Endothelial cell of umbilical vein (primary cell): ENCODE measurements at regions not wholly inside any gene's neighbourhood (a gene's known extent, or its start where the extent isn't known, plus 50 kb on each side); places are given as distances from the start of the nearest gene placed in this dataset.

Experiments used
- BruUV-seq: library from RNA; stranded (reverse); fragments of 400-500 nt; replicated peaks from 2 replicates; lab custom pipeline; 2021; lab: Mats Ljungman, UMichigan
- CTCF ChIA-PET: fragments of 300-600, 350-600 bp; sonication (Branson Sonifier 250); formaldehyde crosslinking; loops from one replicate; lab custom pipeline; 2021; ENCODE audit warnings: antibody characterized with exemption, inconsistent platforms; lab: Charles Lee
- POLR2A ChIA-PET: fragments of 300-600, 350-600 bp; sonication (Branson Sonifier 250); formaldehyde crosslinking; loops from one replicate; lab custom pipeline; 2021; ENCODE audit warnings: antibody characterized with exemption, inconsistent platforms; lab: Charles Lee
- DNase-seq: peaks from one replicate; pipeline ENCODE4 v3.0.0-alpha.2; 2011; ENCODE audit warnings: low read depth, low spot score
- FAIRE-seq: peaks from 2 replicates; lab custom pipeline; 2011; peaks lifted over from hg19 to GRCh38; lab: Jason Lieb, UNC
- H2AFZ ChIP-seq: 2 replicates; pipeline ENCODE4 v1.6.0; 2012; ENCODE audit warnings: low read depth, low read length, control low read depth, inconsistent platforms
- H3K27ac ChIP-seq: 2 replicates; pipeline ENCODE4 v1.5.1; 2011; ENCODE audit warnings: low read depth, mild to moderate bottlenecking, control low read depth, low read length, moderate library complexity; ENCODE audit not compliant: insufficient read depth
- H3K27me3 ChIP-seq, 2 experiments: 2 replicates each; pipeline versions ENCODE4 v1.6.0 to v1.6.1; 2011; ENCODE audit warnings: low read length in 2 of 2, mixed read lengths in 1 of 2; ENCODE audit not compliant: control insufficient read depth in 2 of 2, insufficient read depth in 2 of 2
- H3K36me3 ChIP-seq, 2 experiments: 2 replicates in 1 of 2; 3 replicates in 1 of 2; pipeline ENCODE4 v1.5.1; 2011; ENCODE audit warnings: low read length in 2 of 2, mild to moderate bottlenecking in 1 of 2, moderate library complexity in 1 of 2; ENCODE audit not compliant: control insufficient read depth in 2 of 2, insufficient read depth in 2 of 2; ENCODE audit errors: extremely low read depth in 1 of 2
- H3K4me1 ChIP-seq: 3 replicates; pipeline ENCODE4 v1.5.1; 2011; ENCODE audit warnings: mild to moderate bottlenecking, low read length; ENCODE audit not compliant: control insufficient read depth, insufficient read depth; ENCODE audit errors: extremely low read depth
- H3K4me2 ChIP-seq: 2 replicates; pipeline ENCODE4 v1.6.1; 2011; ENCODE audit warnings: low read length, control low read depth, mixed read lengths; ENCODE audit not compliant: insufficient read depth
- H3K4me3 ChIP-seq, 3 experiments: fragments of 200-600 bp in 1 of 3; sonication (generic), shearing (Covaris generic) in 1 of 3; replicated peaks in 1 of 3; 2 replicates each; pipeline ENCODE4 v1.5.1; 2011 to 2016; ENCODE audit warnings: control low read depth in 3 of 3, low read length in 3 of 3, mild to moderate bottlenecking in 2 of 3, inconsistent platforms in 1 of 3, low read depth in 1 of 3, moderate library complexity in 1 of 3; ENCODE audit not compliant: insufficient read depth in 1 of 3
- H3K79me2 ChIP-seq: 2 replicates; pipeline ENCODE4 v1.6.0; 2012; ENCODE audit warnings: low read length, inconsistent platforms; ENCODE audit not compliant: control insufficient read depth, insufficient read depth
- H3K9ac ChIP-seq: replicated peaks from 2 replicates; pipeline ENCODE3; 2011; ENCODE audit warnings: low read length, control low read depth; ENCODE audit not compliant: insufficient read depth; ENCODE audit errors: extremely low read depth
- H3K9me1 ChIP-seq: replicated peaks from 3 replicates; pipeline ENCODE4 v1.6.0; 2011; ENCODE audit warnings: mild to moderate bottlenecking, low read length; ENCODE audit not compliant: control insufficient read depth, insufficient read depth; ENCODE audit errors: extremely low read depth
- H3K9me3 ChIP-seq: replicated peaks from 2 replicates; pipeline ENCODE4 v1.5.1; 2012; ENCODE audit warnings: low read length, inconsistent platforms; ENCODE audit not compliant: control insufficient read depth, insufficient read depth
- H4K20me1 ChIP-seq: replicated peaks from 2 replicates; pipeline ENCODE3; 2011; ENCODE audit warnings: mild to moderate bottlenecking, low read length; ENCODE audit not compliant: control insufficient read depth, insufficient read depth; ENCODE audit errors: extremely low read depth
- EZH2 ChIP-seq: IDR thresholded peaks from 2 replicates; pipeline ENCODE4 v1.6.1; 2012; ENCODE audit warnings: borderline replicate concordance, low read depth, mild to moderate bottlenecking, moderate library complexity, low read length, inconsistent platforms; ENCODE audit not compliant: severe bottlenecking
- FOS ChIP-seq: IDR thresholded peaks from 2 replicates; pipeline ENCODE4 v1.6.1; 2011; ENCODE audit warnings: mild to moderate bottlenecking, low read length, moderate library complexity, borderline replicate concordance; ENCODE audit not compliant: insufficient read depth
- GATA2 ChIP-seq: IDR thresholded peaks from 2 replicates; pipeline ENCODE4 v1.7.0; 2011; ENCODE audit warnings: low read depth, mild to moderate bottlenecking, moderate library complexity, mixed read lengths, low read length; ENCODE audit not compliant: insufficient read length, insufficient read depth
- JUN ChIP-seq: IDR thresholded peaks from 2 replicates; pipeline ENCODE4 v1.6.1; 2011; ENCODE audit warnings: borderline replicate concordance, low read depth; ENCODE audit not compliant: insufficient read length, insufficient read depth
- MAX ChIP-seq: IDR thresholded peaks from 2 replicates; pipeline ENCODE4 v1.6.1; 2011; ENCODE audit not compliant: insufficient read depth, insufficient read length
- MYC ChIP-seq: IDR thresholded peaks from one replicate; pipeline ENCODE4 v1.6.1; 2011; ENCODE audit warnings: mild to moderate bottlenecking, low read depth, low read length
- POLR2A ChIP-seq: IDR thresholded peaks from 2 replicates; pipeline ENCODE4 v1.6.1; 2012; ENCODE audit warnings: low read depth, mild to moderate bottlenecking, control low read depth, low read length
- POLR2AphosphoS5 ChIP-seq: IDR thresholded peaks from 2 replicates; pipeline ENCODE4 v1.6.1; 2012; ENCODE audit warnings: low read depth, mild to moderate bottlenecking, control low read depth, low read length, moderate library complexity; ENCODE audit not compliant: insufficient read depth
- dilution Hi-C: fragments of 300-500 bp; cut with MboI; formaldehyde crosslinking; loops from one replicate; pipeline ENCODE4 v1.15.0; 2019; ENCODE audit warnings: low sequenced_read_pairs; ENCODE audit not compliant: extremely low pct_ligation_motif_present
- intact Hi-C: fragments of 100-400 bp; cut with micrococcal nuclease; formaldehyde crosslinking; loops from one replicate; pipeline ENCODE4 v1.10.0; 2022
- TF ChIP-seq, protein P1 (sequence below), 2 donors: IDR thresholded peaks; 1 replicate in 1 of 2; 2 replicates in 1 of 2; pipeline ENCODE4 v1.5.1; 2011; ENCODE audit warnings: low read length in 2 of 2, mild to moderate bottlenecking in 2 of 2, moderate library complexity in 2 of 2, control low read depth in 1 of 2, inconsistent platforms in 1 of 2, low read depth in 1 of 2; ENCODE audit not compliant: insufficient read depth in 1 of 2; ENCODE audit errors: extremely low read depth in 1 of 2

DNA sequence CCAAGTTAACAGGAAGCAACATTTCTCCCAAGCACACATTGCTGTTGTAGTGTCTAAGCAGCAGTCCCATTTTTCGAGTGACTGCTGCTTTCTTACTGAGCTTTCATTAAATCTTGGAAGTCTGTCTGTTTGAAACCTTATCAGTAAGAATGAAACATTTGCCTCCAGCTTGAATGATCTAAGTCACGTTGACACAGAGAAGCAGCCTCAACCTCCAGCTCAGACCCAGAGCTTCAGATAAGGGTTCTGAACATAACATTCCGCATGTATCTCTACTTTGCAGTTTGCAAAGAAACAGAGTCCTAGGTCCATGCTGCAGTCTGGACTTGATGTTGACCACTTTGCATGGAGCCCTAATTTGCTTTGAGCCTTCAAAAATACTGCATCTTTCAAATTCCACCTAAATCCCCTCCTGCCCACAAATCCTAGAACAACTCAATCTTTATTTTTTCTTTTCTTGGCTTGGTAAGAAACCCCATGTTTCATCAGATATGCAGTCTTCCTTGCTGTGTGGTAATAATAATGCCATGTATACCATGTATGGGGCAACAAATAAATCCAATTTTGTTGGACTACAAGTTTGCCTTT, 698.7 kb upstream of the IGFBP3 start:
- H3K9ac ChIP-seq: no peak overlapping the region
- H3K27me3 ChIP-seq: no peaks in the 10 kb centered on the region
- H4K20me1 ChIP-seq: no peaks in the 10 kb centered on the region
- intact Hi-C loops: no loop called here
- POLR2A ChIA-PET: no interaction called here
- no peak overlapping the region for H3K27ac ChIP-seq
- H3K9me3 ChIP-seq: no peaks in the 10 kb centered on the region
- DNase-seq (no peak), FAIRE-seq (no peak)
- no peaks in the 10 kb centered on the region for H3K4me1 ChIP-seq
- H3K4me2 ChIP-seq: no peak overlapping the region
- H3K79me2 ChIP-seq: no peaks in the 10 kb centered on the region
- H3K36me3 ChIP-seq: no peaks in the 10 kb centered on the region
- CTCF ChIA-PET: interaction anchor here (0.6 kb wide), 1 partner anchor 127 kb away, joined by 3 read pairs; no protein-coding TSS in a partner anchor
- BruUV-seq: no TSS peak
- dilution Hi-C loops: no loop called here
- H2AFZ ChIP-seq: no peak overlapping the region
- no peaks in the 10 kb centered on the region for H3K9me1 ChIP-seq
- H3K4me3 ChIP-seq: no peak overlapping the region
- TF ChIP-seq POLR2A (no peak), EZH2 (no peak), FOS (no peak), POLR2AphosphoS5 (no peak), GATA2 (no peak), JUN (no peak)

DNA sequence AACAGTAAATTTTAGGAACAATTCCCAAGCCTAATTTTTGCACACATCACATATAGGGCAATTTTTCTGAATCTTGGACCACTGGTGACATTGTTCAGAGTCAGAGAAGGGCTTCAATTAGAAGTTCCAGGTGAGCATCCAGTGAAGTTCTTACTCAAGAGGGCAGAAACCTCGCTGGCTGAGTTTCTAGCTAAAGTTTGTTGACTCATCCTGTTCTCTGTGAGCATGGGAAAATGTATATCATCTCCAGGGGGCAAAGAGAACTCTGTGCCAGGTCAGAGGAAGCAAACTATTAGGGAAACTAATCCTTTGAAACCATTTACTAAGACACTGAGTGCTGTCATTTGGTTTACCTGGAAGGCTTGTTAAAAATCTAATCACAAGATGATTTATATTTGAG, 695.6 kb upstream of the IGFBP3 start:
- Histone ChIP-seq H3K4me1 (no peaks in the 10 kb centered on the region), H3K36me3 (no peaks in the 10 kb centered on the region), H4K20me1 (no peaks in the 10 kb centered on the region), H3K79me2 (no peaks in the 10 kb centered on the region), H2AFZ (no peak overlapping the region), H3K9me1 (no peaks in the 10 kb centered on the region), H3K9me3 (no peaks in the 10 kb centered on the region), H3K27ac (no peak overlapping the region), H3K4me3 (no peak overlapping the region), H3K27me3 (no peaks in the 10 kb centered on the region), H3K9ac (no peak overlapping the region), H3K4me2 (no peak overlapping the region)
- no peak for FAIRE-seq
- TF ChIP-seq POLR2A (no peak), POLR2AphosphoS5 (no peak), JUN (no peak), MAX (no peak), GATA2 (no peak), MYC (no peak), EZH2 (no peak), FOS (no peak)
- TF ChIP-seq, protein P1, sequence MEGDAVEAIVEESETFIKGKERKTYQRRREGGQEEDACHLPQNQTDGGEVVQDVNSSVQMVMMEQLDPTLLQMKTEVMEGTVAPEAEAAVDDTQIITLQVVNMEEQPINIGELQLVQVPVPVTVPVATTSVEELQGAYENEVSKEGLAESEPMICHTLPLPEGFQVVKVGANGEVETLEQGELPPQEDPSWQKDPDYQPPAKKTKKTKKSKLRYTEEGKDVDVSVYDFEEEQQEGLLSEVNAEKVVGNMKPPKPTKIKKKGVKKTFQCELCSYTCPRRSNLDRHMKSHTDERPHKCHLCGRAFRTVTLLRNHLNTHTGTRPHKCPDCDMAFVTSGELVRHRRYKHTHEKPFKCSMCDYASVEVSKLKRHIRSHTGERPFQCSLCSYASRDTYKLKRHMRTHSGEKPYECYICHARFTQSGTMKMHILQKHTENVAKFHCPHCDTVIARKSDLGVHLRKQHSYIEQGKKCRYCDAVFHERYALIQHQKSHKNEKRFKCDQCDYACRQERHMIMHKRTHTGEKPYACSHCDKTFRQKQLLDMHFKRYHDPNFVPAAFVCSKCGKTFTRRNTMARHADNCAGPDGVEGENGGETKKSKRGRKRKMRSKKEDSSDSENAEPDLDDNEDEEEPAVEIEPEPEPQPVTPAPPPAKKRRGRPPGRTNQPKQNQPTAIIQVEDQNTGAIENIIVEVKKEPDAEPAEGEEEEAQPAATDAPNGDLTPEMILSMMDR (IDR thresholded peaks at IDR 0.05; ENCODE audit: extremely low read depth in 1 of 2, insufficient read depth in 1 of 2, low read depth in 1 of 2, low read length in 2 of 2): no peak
- BruUV-seq: no TSS peak
- intact Hi-C loops (no loop called here), dilution Hi-C loops (no loop called here)
- ChIA-PET CTCF (no interaction called here), POLR2A (no interaction called here)
- no peak for DNase-seq
